Neuronal stem cell (in vitro differentiated cells): ENCODE measurements at regions not wholly inside any gene's neighbourhood (a gene's known extent, or its start where the extent isn't known, plus 50 kb on each side); places are given as distances from the start of the nearest gene placed in this dataset.

Experiments
- DNase-seq: peaks from one replicate; pipeline ENCODE4 v3.0.0-alpha.2; 2013; ENCODE audit warnings: low spot score
- H2AFZ ChIP-seq: one replicate; pipeline ENCODE4 v1.6.1; 2013; ENCODE audit warnings: mild to moderate bottlenecking, low read length, inconsistent platforms
- H2AK5ac ChIP-seq: 2 replicates; pipeline ENCODE4 v1.6.1; 2013; ENCODE audit warnings: low read depth, mild to moderate bottlenecking, inconsistent platforms, low read length, moderate library complexity, mixed read lengths
- H2BK120ac ChIP-seq: 2 replicates; pipeline ENCODE4 v1.6.1; 2013; ENCODE audit warnings: low read depth, mild to moderate bottlenecking, inconsistent platforms, low read length, moderate library complexity, mixed read lengths
- H2BK12ac ChIP-seq: one replicate; pipeline ENCODE4 v1.6.1; 2013; ENCODE audit warnings: low read length, inconsistent platforms
- H2BK15ac ChIP-seq: 2 replicates; pipeline ENCODE4 v1.6.1; 2013; ENCODE audit warnings: mild to moderate bottlenecking, low read length, inconsistent platforms, mixed read lengths
- H2BK5ac ChIP-seq: one replicate; pipeline ENCODE4 v1.6.1; 2013; ENCODE audit warnings: inconsistent platforms, mild to moderate bottlenecking, low read length, moderate library complexity
- H3K14ac ChIP-seq: one replicate; pipeline ENCODE4 v1.6.1; 2013; ENCODE audit warnings: low read length, inconsistent platforms
- H3K18ac ChIP-seq: 2 replicates; pipeline ENCODE4 v1.6.1; 2013; ENCODE audit warnings: low read length, inconsistent platforms
- H3K23ac ChIP-seq: 2 replicates; pipeline ENCODE4 v1.6.1; 2013; ENCODE audit warnings: low read depth, mild to moderate bottlenecking, mixed read lengths, low read length, inconsistent platforms; ENCODE audit not compliant: poor library complexity
- H3K27ac ChIP-seq: replicated peaks from 3 replicates; pipeline ENCODE4 v1.5.1; 2013; ENCODE audit warnings: low read length, inconsistent platforms
- H3K27me3 ChIP-seq, 3 experiments: 2 replicates each; pipeline ENCODE4 v1.6.1; 2013; ENCODE audit warnings: low read length in 3 of 3, mild to moderate bottlenecking in 2 of 3, inconsistent platforms in 1 of 3, low read depth in 1 of 3, mixed read lengths in 1 of 3, moderate library complexity in 1 of 3; ENCODE audit not compliant: control insufficient read depth in 3 of 3, insufficient read depth in 3 of 3
- H3K36me3 ChIP-seq, 2 donors: replicated peaks in 1 of 2; 2 replicates each; pipeline ENCODE4 v1.6.1; 2013; ENCODE audit warnings: low read length in 2 of 2; ENCODE audit not compliant: control insufficient read depth in 2 of 2, insufficient read depth in 2 of 2
- H3K4ac ChIP-seq: 2 replicates; pipeline ENCODE4 v1.6.1; 2013; ENCODE audit warnings: inconsistent platforms, mild to moderate bottlenecking, low read length, moderate library complexity
- H3K4me1 ChIP-seq, 2 donors: 1 replicate in 1 of 2; 2 replicates in 1 of 2; pipeline ENCODE4 v1.6.1; 2013; ENCODE audit warnings: low read length in 2 of 2, low read depth in 1 of 2; ENCODE audit not compliant: control insufficient read depth in 2 of 2, insufficient read depth in 1 of 2
- H3K4me2 ChIP-seq: one replicate; pipeline ENCODE4 v1.6.1; 2013; ENCODE audit warnings: mild to moderate bottlenecking, low read length, inconsistent platforms; ENCODE audit not compliant: insufficient read depth, poor library complexity, severe bottlenecking
- H3K4me3 ChIP-seq, 2 donors: 2 replicates each; pipeline ENCODE4 v1.5.1; 2013; ENCODE audit warnings: low read length in 2 of 2, mild to moderate bottlenecking in 2 of 2, inconsistent platforms in 1 of 2, moderate library complexity in 1 of 2
- H3K79me1 ChIP-seq: one replicate; pipeline ENCODE4 v1.6.1; 2013; ENCODE audit warnings: low read depth, mild to moderate bottlenecking, inconsistent platforms, low read length, moderate library complexity
- H3K9ac ChIP-seq: one replicate; pipeline ENCODE4 v1.6.1; 2013; ENCODE audit warnings: mild to moderate bottlenecking, low read depth, low read length, inconsistent platforms; ENCODE audit not compliant: poor library complexity
- H3K9me3 ChIP-seq, 2 donors: replicated peaks in 1 of 2; 2 replicates each; pipeline versions ENCODE3 to v1.6.1; 2013; ENCODE audit warnings: low read length in 2 of 2, mild to moderate bottlenecking in 2 of 2, inconsistent platforms in 1 of 2, low read depth in 1 of 2, mixed read lengths in 1 of 2, moderate library complexity in 1 of 2; ENCODE audit not compliant: control insufficient read depth in 2 of 2, insufficient read depth in 1 of 2
- H4K8ac ChIP-seq: one replicate; pipeline ENCODE4 v1.6.1; 2013; ENCODE audit warnings: low read depth, mild to moderate bottlenecking, inconsistent platforms, low read length, moderate library complexity
- H4K91ac ChIP-seq: one replicate; pipeline ENCODE4 v1.6.1; 2013; ENCODE audit warnings: low read length, low read depth, mild to moderate bottlenecking, inconsistent platforms; ENCODE audit not compliant: poor library complexity
- WGBS, 2 donors: extraction: QIAGEN DNeasy Blood & Tissue Kit; methylation state at CpG; one replicate each; pipeline ENCODE4 v1.1.7; 2013; ENCODE audit warnings: missing lambda C conversion rate in 2 of 2, mixed read lengths in 1 of 2; ENCODE audit not compliant: insufficient read length in 2 of 2, insufficient replicate concordance in 1 of 2; ENCODE audit errors: extremely low coverage in 2 of 2; 5-methylcytosine and 5-hydroxymethylcytosine counted together

- H2BK15ac ChIP-seq: no peak overlapping the region
These were observed 248.0 kb upstream of the FLRT2 start for GRCh38 chr14:85281921-85282320.

DNA sequence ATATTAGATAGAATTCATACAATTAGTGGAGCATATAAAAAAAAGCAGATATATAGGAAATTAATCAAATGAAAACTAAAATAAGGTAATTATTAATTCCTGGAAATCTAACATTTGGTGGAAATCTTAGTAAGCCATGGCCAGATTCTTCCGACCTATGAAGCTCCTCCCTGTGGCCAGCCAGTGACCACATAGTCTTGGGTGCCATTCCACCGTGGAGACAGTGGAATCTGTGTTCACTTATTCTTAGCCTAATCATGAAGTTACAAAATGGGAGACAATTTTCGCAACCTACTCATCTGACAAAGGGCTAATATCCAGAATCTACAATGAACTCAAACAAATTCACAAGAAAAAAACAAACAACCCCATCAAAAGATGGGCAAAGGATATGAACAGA is 241.9 kb upstream of the FLRT2 start:
- DNase-seq: no peak
- no peak overlapping the region for H3K9ac ChIP-seq
- WGBS, 2 donors: no CpG with 5 or more reads among the region's 3 CpGs
- H2BK120ac ChIP-seq: no peak overlapping the region
- H2BK5ac ChIP-seq: no peak overlapping the region
- no peak overlapping the region for H4K91ac ChIP-seq
- H3K4me1 ChIP-seq: no peaks in the 10 kb centered on the region
- H2AK5ac ChIP-seq: no peak overlapping the region
- no peaks in the 10 kb centered on the region for H3K27me3 ChIP-seq
- no peak overlapping the region for H3K4ac ChIP-seq
- H2AFZ ChIP-seq: no peak overlapping the region
- no peak overlapping the region for H3K14ac ChIP-seq
- no peak overlapping the region for H3K4me3 ChIP-seq
- no peak overlapping the region for H3K27ac ChIP-seq
- no peak overlapping the region for H3K18ac ChIP-seq
- H3K36me3 ChIP-seq: no peaks in the 10 kb centered on the region
- H2BK12ac ChIP-seq: no peak overlapping the region
- no peak overlapping the region for H4K8ac ChIP-seq
- H3K9me3 ChIP-seq: no peaks in the 10 kb centered on the region
- H3K79me1 ChIP-seq: no peaks in the 10 kb centered on the region
- no peak overlapping the region for H3K4me2 ChIP-seq
- H2BK15ac ChIP-seq: no peak overlapping the region
- H3K23ac ChIP-seq: no peak overlapping the region

More at GRCh38 chr14:85281921-85282320, 248.0 kb upstream of the FLRT2 start:
- no CpG with 5 or more reads among the region's 3 CpGs for WGBS, 2 donors
- H3K14ac ChIP-seq: no peak overlapping the region
- no peak overlapping the region for H3K4me2 ChIP-seq
- H3K9ac ChIP-seq: no peak overlapping the region
- no peak overlapping the region for H2BK120ac ChIP-seq
- H3K18ac ChIP-seq: no peak overlapping the region
- H3K4ac ChIP-seq: no peak overlapping the region
- peak overlapping the region; percentile 19 for H2AFZ ChIP-seq
- DNase-seq: no peak
- no peaks in the 10 kb centered on the region for H3K36me3 ChIP-seq
- H3K27ac ChIP-seq: no peak overlapping the region
- H3K23ac ChIP-seq: no peak overlapping the region
- H3K27me3 ChIP-seq: no peaks in the 10 kb centered on the region
- H2BK12ac ChIP-seq: no peak overlapping the region
- no peak overlapping the region for H4K8ac ChIP-seq
- no peak overlapping the region for H2BK5ac ChIP-seq
- no peaks in the 10 kb centered on the region for H3K9me3 ChIP-seq
- H3K4me3 ChIP-seq: no peak overlapping the region
- no peaks in the 10 kb centered on the region for H3K79me1 ChIP-seq
- no peak overlapping the region for H4K91ac ChIP-seq
- no peak overlapping the region for H2AK5ac ChIP-seq
- H3K4me1 ChIP-seq: no peaks in the 10 kb centered on the region

DNA sequence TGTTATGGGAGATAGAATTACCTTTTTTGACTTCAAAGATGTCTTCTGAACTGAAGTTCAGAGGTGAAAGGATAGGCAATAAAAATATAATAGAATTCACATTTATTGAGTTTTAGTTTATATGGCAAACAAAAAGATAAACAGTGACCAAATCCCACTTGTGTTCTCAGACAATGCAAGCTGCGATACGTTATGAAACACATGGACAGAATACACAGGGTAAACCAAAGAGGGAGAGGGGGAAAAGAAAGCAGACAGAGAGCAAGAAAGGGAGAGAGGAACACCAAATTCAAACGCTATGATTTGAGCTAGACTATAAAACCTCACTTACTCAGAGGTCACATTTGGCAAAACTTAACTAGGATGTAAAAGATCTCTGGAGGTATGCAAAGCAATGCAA is 238.2 kb upstream of the FLRT2 start:
- Histone ChIP-seq H3K9me3 (no peaks in the 10 kb centered on the region), H3K27ac (no peak overlapping the region)

GRCh38 chr14:85293612-85294234 is 236.2 kb upstream of the FLRT2 start:
- no peaks in the 10 kb centered on the region for H3K36me3 ChIP-seq
- H3K14ac ChIP-seq: no peak overlapping the region
- no peak overlapping the region for H4K8ac ChIP-seq
- H3K9ac ChIP-seq: no peak overlapping the region
- H2BK15ac ChIP-seq: no peak overlapping the region
- H4K91ac ChIP-seq: no peak overlapping the region
- no peak overlapping the region for H2BK120ac ChIP-seq
- H3K27me3 ChIP-seq: no peaks in the 10 kb centered on the region
- WGBS, 2 donors: no CpG with 5 or more reads among the region's 6 CpGs
- no peaks in the 10 kb centered on the region for H3K79me1 ChIP-seq
- H2BK5ac ChIP-seq: no peak overlapping the region
- H3K27ac ChIP-seq: no peak overlapping the region
- DNase-seq: no peak
- H3K23ac ChIP-seq: no peak overlapping the region
- no peaks in the 10 kb centered on the region for H3K4me1 ChIP-seq
- no peak overlapping the region for H3K4me2 ChIP-seq
- no peak overlapping the region for H2BK12ac ChIP-seq
- no peak overlapping the region for H3K4me3 ChIP-seq
- no peak overlapping the region for H3K4ac ChIP-seq
- no peak overlapping the region for H2AFZ ChIP-seq
- H3K9me3 ChIP-seq: peaks cover 0 to 4% of the 10 kb centered on the region in 2 donors
- H3K18ac ChIP-seq: no peak overlapping the region
- H2AK5ac ChIP-seq: no peak overlapping the region

More for the DNA sequence above, 238.2 kb upstream of the FLRT2 start:
- no peak overlapping the region for H4K8ac ChIP-seq
- H2BK5ac ChIP-seq: no peak overlapping the region
- H3K18ac ChIP-seq: no peak overlapping the region
- no peaks in the 10 kb centered on the region for H3K4me1 ChIP-seq
- H2AFZ ChIP-seq: no peak overlapping the region
- no peaks in the 10 kb centered on the region for H3K36me3 ChIP-seq
- WGBS, 2 donors: no CpG with 5 or more reads among the region's 3 CpGs
- no peaks in the 10 kb centered on the region for H3K79me1 ChIP-seq
- H2BK12ac ChIP-seq: no peak overlapping the region
- H2AK5ac ChIP-seq: no peak overlapping the region
- no peak overlapping the region for H2BK15ac ChIP-seq
- H2BK120ac ChIP-seq: no peak overlapping the region
- no peaks in the 10 kb centered on the region for H3K27me3 ChIP-seq
- no peak overlapping the region for H3K14ac ChIP-seq
- no peak overlapping the region for H3K23ac ChIP-seq
- H4K91ac ChIP-seq: no peak overlapping the region
- DNase-seq: no peak
- no peak overlapping the region for H3K4ac ChIP-seq
- no peak overlapping the region for H3K9ac ChIP-seq
- no peak overlapping the region for H3K4me2 ChIP-seq
- no peak overlapping the region for H3K4me3 ChIP-seq
